ENCODE measurements at regions not wholly inside any gene's neighbourhood (a gene's known extent, or its start where the extent isn't known, plus 50 kb on each side); places are given as distances from the start of the nearest gene placed in this dataset.
"Not testable (repeated sequence)": the region's sequence is repeated elsewhere in the genome, so short reads cannot be mapped to it uniquely, and the experiment has no call there.

GRCh38 chr6:112941613-112942012, 594.5 kb downstream of the RFPL4B start:
- DNase-seq: no peak

DNA sequence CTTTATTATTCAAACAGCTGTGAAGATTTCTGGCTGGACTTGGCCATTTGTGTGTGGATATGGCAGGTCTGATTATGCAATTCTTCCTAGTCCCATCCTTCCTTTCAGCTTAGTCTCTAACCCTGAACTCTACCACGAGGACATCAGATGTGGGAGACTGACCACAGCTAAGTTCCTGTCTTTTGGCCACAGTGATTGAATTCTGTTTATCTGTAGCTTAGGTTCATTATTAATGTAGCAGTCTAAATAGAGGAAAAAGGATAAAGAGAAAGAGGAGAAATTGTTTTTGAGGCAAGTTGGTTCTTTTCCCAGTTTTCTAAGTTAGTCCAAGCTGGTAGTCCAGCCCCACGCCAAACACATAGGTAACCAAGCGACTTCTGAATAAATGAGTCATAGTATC, 598.9 kb downstream of the RFPL4B start:
- no peak for DNase-seq

GRCh38 chr6:112947507-112947906, 600.4 kb downstream of the RFPL4B start:
- DNase-seq: no peak

DNA sequence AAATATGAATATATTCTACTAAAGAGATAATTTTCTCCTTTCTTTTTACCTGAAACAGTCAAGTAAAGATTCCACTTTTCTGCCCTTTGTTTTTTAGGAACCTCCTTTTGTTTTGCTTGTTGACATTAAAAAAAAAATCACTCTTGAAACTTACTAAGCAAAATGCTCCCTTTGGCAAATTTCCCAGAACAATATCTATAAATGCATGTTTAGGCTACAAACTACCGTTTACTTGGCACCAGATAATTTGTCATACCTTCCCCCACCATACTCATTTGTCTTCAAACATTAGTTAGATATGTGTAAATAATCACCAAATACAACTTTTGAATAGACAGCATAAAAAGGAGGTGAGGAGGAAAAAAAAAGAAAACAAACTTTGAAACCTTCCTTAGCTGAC, 604.7 kb downstream of the RFPL4B start:
- DNase-seq: no peak

- DNase-seq: not testable (repeated sequence)
Measured at GRCh38 chr6:112955743-112956142, 608.6 kb downstream of the RFPL4B start.

GRCh38 chr6:112956696-112957535, 609.8 kb downstream of the RFPL4B start:
- no peak for DNase-seq

DNA sequence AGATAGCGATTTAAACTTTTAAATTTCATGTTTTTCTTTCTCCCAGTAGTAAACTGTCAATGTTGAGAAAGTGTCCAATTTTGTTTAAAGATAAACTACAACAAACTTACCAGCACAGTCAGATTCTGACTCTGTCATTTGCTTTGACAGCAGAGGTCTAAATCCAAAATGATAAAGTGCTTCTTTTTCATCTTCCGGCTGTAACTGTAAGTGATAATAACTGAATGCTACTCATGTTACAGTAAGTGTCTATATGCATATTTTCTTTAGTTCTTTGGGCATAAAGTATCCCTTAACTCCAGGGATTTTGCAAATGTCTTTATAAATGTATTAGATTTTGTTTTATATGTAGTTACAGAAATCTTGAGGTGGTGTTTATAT, 610.4 kb downstream of the RFPL4B start:
- no peak for DNase-seq

DNA sequence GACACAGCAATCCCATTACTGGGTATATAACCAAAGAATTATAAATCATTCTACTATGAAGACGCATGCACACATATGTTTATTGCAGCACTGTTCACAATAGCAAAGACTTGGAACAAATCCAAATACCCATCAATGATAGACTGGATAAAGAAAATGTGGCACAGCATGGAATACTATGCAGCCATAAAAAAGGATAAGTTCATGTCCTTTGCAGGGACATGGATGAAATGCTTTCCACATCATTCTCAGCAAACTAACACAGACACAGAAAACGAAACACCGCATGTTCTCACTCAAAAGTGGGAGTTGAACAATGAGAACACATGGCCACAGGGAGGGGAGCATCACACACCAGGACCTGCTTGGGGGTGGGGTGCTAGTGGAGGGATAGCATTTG, 613.0 kb downstream of the RFPL4B start:
- not testable (repeated sequence) for DNase-seq

DNA sequence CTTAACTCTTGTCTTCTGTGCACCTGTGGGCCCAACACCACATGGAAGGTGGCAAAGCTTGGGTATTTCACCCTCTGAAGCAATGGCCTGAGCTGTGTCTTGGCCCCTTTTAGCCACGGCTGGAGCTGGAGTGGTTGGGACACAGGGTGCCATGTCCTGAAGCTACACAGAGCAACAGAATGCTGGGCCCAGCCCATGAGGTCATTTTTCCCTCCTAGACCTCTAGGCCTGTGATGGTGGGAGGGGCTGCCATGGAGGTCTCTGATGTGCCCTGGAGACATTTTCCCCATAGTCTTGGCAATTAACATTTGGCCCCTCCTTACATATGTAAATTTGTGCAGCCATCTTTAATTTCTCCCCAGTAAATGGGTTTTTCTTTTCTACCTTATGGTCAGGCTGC, 620.8 kb downstream of the RFPL4B start:
- no peak for DNase-seq

GRCh38 chr6:112971651-112972050, 624.5 kb downstream of the RFPL4B start:
- DNase-seq: no peak

DNA sequence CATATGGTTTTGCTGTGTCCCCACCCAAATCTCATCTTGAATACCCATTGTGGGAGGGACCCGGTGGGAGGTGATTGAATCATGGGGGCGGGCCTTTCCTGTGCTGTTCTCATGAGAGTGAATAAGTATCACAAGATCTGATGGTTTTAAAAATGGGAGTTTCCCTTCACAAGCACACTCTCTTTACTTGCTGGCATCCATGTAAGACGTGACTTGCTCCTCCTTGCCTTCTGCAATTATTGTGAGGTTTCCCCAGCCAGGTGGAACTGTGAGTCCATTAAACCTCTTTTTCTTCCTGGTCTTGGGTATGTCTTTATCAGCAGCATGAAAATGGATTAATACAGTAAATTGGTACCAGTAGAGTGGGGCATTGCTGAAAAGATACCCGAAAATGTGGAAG, 627.8 kb downstream of the RFPL4B start:
- not testable (repeated sequence) for DNase-seq

- DNase-seq: not testable (repeated sequence)
Measured at GRCh38 chr6:112976579-112976978, 629.4 kb downstream of the RFPL4B start.

DNA sequence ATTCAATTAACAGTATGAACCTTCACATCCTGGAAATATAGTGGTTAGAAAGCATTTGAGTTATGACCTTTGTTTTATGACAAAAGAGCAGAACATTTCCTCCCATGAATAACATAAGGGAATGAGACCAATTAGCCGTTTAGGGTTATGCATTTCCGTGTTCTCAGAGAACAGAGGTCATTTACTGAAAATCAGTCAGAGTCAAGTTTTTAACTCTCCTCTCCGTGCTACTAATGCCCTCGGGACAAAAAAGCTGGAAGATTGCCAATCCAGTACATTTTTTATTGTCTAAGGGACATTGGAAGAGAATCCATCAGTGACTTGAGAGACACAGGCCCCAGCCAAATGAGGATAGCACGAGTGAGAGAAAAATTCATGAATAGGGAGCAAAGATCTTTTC, 632.7 kb downstream of the RFPL4B start:
- DNase-seq: no peak

- no peak for DNase-seq
Measured at GRCh38 chr6:112980676-112981075, 633.5 kb downstream of the RFPL4B start.

- DNase-seq: no peak
Measured at GRCh38 chr6:112983713-112984261, 636.7 kb downstream of the RFPL4B start.

DNA sequence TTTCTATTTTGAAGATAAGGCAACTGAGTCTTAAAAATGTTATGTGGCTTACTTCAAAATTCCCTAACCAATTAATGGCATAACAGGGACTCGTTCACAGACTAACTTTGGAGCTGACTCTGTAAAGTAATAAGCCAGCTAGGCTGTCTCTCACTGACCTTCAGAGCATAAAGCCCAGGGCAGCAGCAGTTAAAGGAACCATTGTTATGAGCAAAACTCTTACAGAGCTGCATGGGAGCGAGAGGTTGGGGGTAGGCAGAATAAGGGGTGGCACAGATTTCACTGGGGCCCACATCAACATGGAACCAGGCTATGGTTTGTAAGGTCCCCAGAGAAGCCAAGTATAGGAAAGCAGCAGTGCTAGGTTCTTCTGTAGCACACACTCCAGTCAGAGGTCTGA, 637.8 kb downstream of the RFPL4B start:
- DNase-seq: no peak

GRCh38 chr6:112986321-112986720, 639.2 kb downstream of the RFPL4B start:
- no peak for DNase-seq

DNA sequence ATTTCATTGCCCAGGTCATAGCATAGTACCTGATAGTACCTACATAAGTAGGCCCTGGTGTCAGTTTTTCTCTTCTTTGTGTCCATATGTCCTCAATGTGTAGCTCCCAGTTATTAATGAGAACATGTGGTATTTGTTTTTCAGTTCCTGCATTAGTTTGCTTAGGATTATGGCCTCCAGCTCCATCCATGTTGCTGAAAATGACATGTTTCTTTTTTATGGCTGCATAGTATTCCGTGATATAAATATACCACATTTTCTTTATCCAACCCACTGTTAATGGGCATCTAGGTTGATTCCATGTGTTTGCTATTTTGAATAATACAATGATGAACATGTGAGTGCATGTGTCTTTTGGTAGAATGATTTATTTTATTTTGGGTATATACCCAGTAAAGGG, 641.6 kb downstream of the RFPL4B start:
- DNase-seq: no peak

GRCh38 chr6:112990971-112991370, 643.8 kb downstream of the RFPL4B start:
- no peak for DNase-seq

DNA sequence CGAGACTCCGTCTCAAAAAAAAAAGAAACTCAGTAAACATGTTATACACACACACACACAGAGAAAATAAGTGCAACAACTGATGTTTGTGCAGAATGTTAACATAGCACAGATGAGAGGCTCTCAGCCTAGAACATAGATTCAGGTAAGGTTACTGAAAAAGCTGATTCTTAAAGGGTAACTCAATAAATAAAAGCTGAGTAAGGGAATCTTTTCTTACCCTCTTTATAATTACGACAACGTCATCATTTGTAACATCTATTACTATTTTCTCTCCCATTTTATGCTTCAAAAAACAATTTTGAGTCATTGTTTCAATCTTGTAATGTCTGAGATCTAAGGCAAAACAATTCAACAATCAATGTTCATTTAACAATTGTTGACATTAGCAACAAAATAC, 644.8 kb downstream of the RFPL4B start:
- no peak for DNase-seq

GRCh38 chr6:112997421-112998085, 650.4 kb downstream of the RFPL4B start:
- no peak for DNase-seq

GRCh38 chr6:113004054-113004453, 656.9 kb downstream of the RFPL4B start:
- no peak for DNase-seq

GRCh38 chr6:113004470-113005270, 657.5 kb downstream of the RFPL4B start:
- DNase-seq: no peak

Measured in NK-92 treated with Interleukin-12 subunit alpha and Interleukin-12 subunit beta, amount 100 ng/mL, for 24 hours (cell line).